A549 (cell line): ENCODE measurements at regions not wholly inside any gene's neighbourhood (a gene's known extent, or its start where the extent isn't known, plus 50 kb on each side); places are given as distances from the start of the nearest gene placed in this dataset.

Experiments used
- ATAC-seq, 2 experiments: fragments of 200-7000 bp in 1 of 2; fragments of >200 bp in 1 of 2; cut with Nextera tagmentation in 1 of 2; cut with Tn5 transposase in 1 of 2; 3 replicates each; pipeline versions ENCODE4 v1.8.0 to v1.9.1; 2018 to 2020; ENCODE audit warnings: mild to moderate bottlenecking in 1 of 2, moderate library complexity in 1 of 2
- CTCF ChIA-PET: fragments of 300-600 bp; sonication (Branson Sonifier 250); formaldehyde crosslinking; extraction: SDS; loops from one replicate; lab custom pipeline; 2021; ENCODE audit warnings: antibody characterized with exemption, inconsistent platforms; lab: Yijun Ruan, JAX
- POLR2A ChIA-PET: fragments of 350-600 bp; formaldehyde crosslinking; extraction: SDS; loops from one replicate; lab custom pipeline; 2021; ENCODE audit warnings: antibody characterized with exemption, inconsistent platforms; lab: Yijun Ruan, JAX
- DNase-seq, 2 experiments: peaks; one replicate each; pipeline versions ENCODE4 v3.0.0 to v3.0.0-alpha.2; 2011 to 2016; ENCODE audit warnings: low read depth in 1 of 2, low spot score in 1 of 2
- FAIRE-seq: peaks from 2 replicates; lab custom pipeline; 2011; peaks lifted over from hg19 to GRCh38; lab: Jason Lieb, UNC
- H3K27ac ChIP-seq, 2 experiments: fragments of >200 bp; sonication (Bioruptor Twin); formaldehyde crosslinking; 3 replicates each; pipeline ENCODE4 v1.5.1; 2016 to 2017
- H3K4me1 ChIP-seq: fragments of >200 bp; sonication (Bioruptor Twin); formaldehyde crosslinking; 3 replicates; pipeline ENCODE4 v1.6.1; 2016
- H3K4me2 ChIP-seq: fragments of >200 bp; sonication (Bioruptor Twin); formaldehyde crosslinking; 3 replicates; pipeline ENCODE4 v1.6.1; 2016
- H3K4me3 ChIP-seq: fragments of >200 bp; sonication (Bioruptor Twin); formaldehyde crosslinking; 3 replicates; pipeline ENCODE4 v1.5.1; 2016
- H3K9me3 ChIP-seq: fragments of >200 bp; sonication (Bioruptor Twin); formaldehyde crosslinking; 3 replicates; pipeline ENCODE4 v1.6.1; 2016
- BCL3 ChIP-seq: fragments of >200 bp; sonication (Bioruptor Twin); formaldehyde crosslinking; IDR thresholded peaks from 3 replicates; pipeline ENCODE4 v1.6.1; 2016
- BHLHE40 ChIP-seq: IDR thresholded peaks from 2 replicates; pipeline ENCODE4 v1.6.1; 2012; ENCODE audit warnings: low read depth, low read length, inconsistent platforms
- CEBPB ChIP-seq, 2 experiments: fragments of >200 bp in 1 of 2; sonication (Bioruptor Twin) in 1 of 2; formaldehyde crosslinking in 1 of 2; IDR thresholded peaks; 2 replicates each; pipeline ENCODE4 v1.6.1; 2012 to 2016
- CTCF ChIP-seq: fragments of >200 bp; sonication (Bioruptor Twin); formaldehyde crosslinking; IDR thresholded peaks from 3 replicates; pipeline ENCODE4 v1.5.1; 2016
- EHF ChIP-seq: fragments of 250-450 bp; sonication (Bioruptor Pico); IDR thresholded peaks from 2 replicates; pipeline ENCODE4 v1.5.0; 2020; ENCODE audit warnings: mild to moderate bottlenecking
- EP300 ChIP-seq, 2 experiments: fragments of >200 bp; sonication (Bioruptor Twin); formaldehyde crosslinking; IDR thresholded peaks; 2 replicates in 1 of 2; 3 replicates in 1 of 2; pipeline ENCODE4 v1.6.1; 2016 to 2017
- ESRRA ChIP-seq: fragments of 150-350 bp; IDR thresholded peaks from 2 replicates; pipeline ENCODE4 v1.6.1; 2014; ENCODE audit warnings: mild to moderate bottlenecking, low read length, borderline replicate concordance
- FOSB ChIP-seq: fragments of 250-450 bp; sonication (Bioruptor Pico); IDR thresholded peaks from 2 replicates; pipeline ENCODE4 v1.5.0; 2020; ENCODE audit warnings: mild to moderate bottlenecking, moderate library complexity
- FOSL2 ChIP-seq, 2 experiments: fragments of 450-650 bp in 1 of 2; fragments of >200 bp in 1 of 2; sonication (Bioruptor Twin) in 1 of 2; formaldehyde crosslinking; IDR thresholded peaks; 2 replicates each; pipeline versions ENCODE4 v1.5.0 to v1.6.1; 2016 to 2020; ENCODE audit warnings: mild to moderate bottlenecking in 1 of 2, moderate library complexity in 1 of 2
- HMGXB4 ChIP-seq: fragments of 250-450 bp; sonication (Bioruptor Pico); IDR thresholded peaks from 2 replicates; pipeline ENCODE4 v1.5.0; 2021; ENCODE audit warnings: mild to moderate bottlenecking, moderate library complexity, borderline replicate concordance
- JUNB ChIP-seq: fragments of >200 bp; sonication (Bioruptor Twin); formaldehyde crosslinking; IDR thresholded peaks from 2 replicates; pipeline ENCODE4 v1.6.1; 2016
- KDM5A ChIP-seq: fragments of 200-600 bp; sonication (generic); IDR thresholded peaks from 2 replicates; pipeline ENCODE4 v1.6.1; 2016; ENCODE audit warnings: antibody characterized with exemption, mild to moderate bottlenecking
- MAZ ChIP-seq: fragments of 150-350 bp; IDR thresholded peaks from 2 replicates; pipeline ENCODE4 v1.6.1; 2014; ENCODE audit warnings: antibody characterized with exemption, low read depth, low read length, borderline replicate concordance
- MYC ChIP-seq: IDR thresholded peaks from 2 replicates; pipeline ENCODE4 v1.6.1; 2012; ENCODE audit warnings: mild to moderate bottlenecking, inconsistent platforms, low read length, improper control_type of control experiment, borderline replicate concordance
- NFE2L2 ChIP-seq: fragments of 150-350 bp; conservative IDR thresholded peaks from 2 replicates; pipeline ENCODE4 v1.6.1; 2014; ENCODE audit warnings: low read length
- NPAS2 ChIP-seq: fragments of 250-450 bp; sonication (Bioruptor Pico); IDR thresholded peaks from 2 replicates; pipeline ENCODE4 v1.8.0; 2022; ENCODE audit warnings: mild to moderate bottlenecking, moderate library complexity, borderline replicate concordance
- POLR2A ChIP-seq: IDR thresholded peaks from 2 replicates; pipeline ENCODE4 v1.6.1; 2012; ENCODE audit warnings: mild to moderate bottlenecking, low read length
- POLR2AphosphoS2 ChIP-seq: conservative IDR thresholded peaks from 2 replicates; pipeline ENCODE4 v1.6.1; 2012; ENCODE audit warnings: low read length, improper control_type of control experiment, inconsistent platforms
- RFX5 ChIP-seq: fragments of 450-650 bp; IDR thresholded peaks from 2 replicates; pipeline ENCODE4 v1.7.1; 2014; ENCODE audit warnings: antibody characterized with exemption, mild to moderate bottlenecking, moderate library complexity
- WGBS: methylation state at CpG from one replicate; pipeline ENCODE4 v1.1.6; 2017; ENCODE audit errors: missing lambda C conversion rate; 5-methylcytosine and 5-hydroxymethylcytosine counted together

GRCh38 chr13:31063772-31064171 lies 97.9 kb downstream of the HSPH1 start:
- Histone ChIP-seq H3K4me2 (no peak overlapping the region), H3K4me1 (peaks cover 16% of the 10 kb centered on the region; the same call in 2 of the 3 replicates), H3K27ac (no peak overlapping the region)
- 0% methylated on average over 1 of the region's 1 CpG for WGBS
- DNase-seq (no peak), ATAC-seq (no peak), FAIRE-seq (no peak)
- ChIA-PET POLR2A (no interaction called here), CTCF (interaction anchor here (1.5 kb wide), 1 partner anchor 18 kb away, joined by 3 read pairs; no protein-coding TSS in a partner anchor)
- no peak for TF ChIP-seq HMGXB4 (CRISPR knock-in tag)
- TF ChIP-seq RFX5: no peak
- TF ChIP-seq ESRRA: no peak
- TF ChIP-seq FOSB (CRISPR knock-in tag): no peak
- TF ChIP-seq POLR2A: no peak
- no peak for TF ChIP-seq NFE2L2
- TF ChIP-seq NPAS2 (CRISPR knock-in tag): no peak
- TF ChIP-seq EHF (CRISPR knock-in tag): no peak
- TF ChIP-seq KDM5A: no peak
- no peak for TF ChIP-seq EP300 (IDR thresholded peaks at IDR 0.05)
- TF ChIP-seq BHLHE40: no peak
- TF ChIP-seq MYC: no peak
- no peak for TF ChIP-seq JUNB
- TF ChIP-seq POLR2AphosphoS2: no peak
- TF ChIP-seq MAZ: no peak
- no peak for TF ChIP-seq FOSL2 (IDR thresholded peaks at IDR 0.05)
- TF ChIP-seq FOSL2 (CRISPR knock-in tag; IDR thresholded peaks at IDR 0.05): no peak
- no peak for TF ChIP-seq CEBPB (IDR thresholded peaks at IDR 0.05)
- TF ChIP-seq, all 56 proteins: peak for 0
- H3K9me3 ChIP-seq: no peaks in the 10 kb centered on the region
- no peak overlapping the region for H3K4me3 ChIP-seq

- DNase-seq (no peak), FAIRE-seq (no peak), ATAC-seq (no peak)
- no peak overlapping the region for H3K27ac ChIP-seq
- no peak overlapping the region for H3K4me3 ChIP-seq
- ChIA-PET POLR2A (no interaction called here), CTCF (interaction anchor here (0.8 kb wide), 1 partner anchor 17 kb away, joined by 3 read pairs; no protein-coding TSS in a partner anchor)
- H3K4me2 ChIP-seq: no peak overlapping the region
- H3K9me3 ChIP-seq: no peaks in the 10 kb centered on the region
- WGBS: 42% methylated on average over 7 of the region's 7 CpGs
- no peaks in the 10 kb centered on the region for H3K4me1 ChIP-seq
- no peak for TF ChIP-seq NFE2L2
- no peak for TF ChIP-seq CTCF
- TF ChIP-seq EHF (CRISPR knock-in tag): no peak
- TF ChIP-seq BCL3: no peak
- no peak for TF ChIP-seq HMGXB4 (CRISPR knock-in tag)
These were observed 101.0 kb downstream of the HSPH1 start for GRCh38 chr13:31060655-31061054.
